ENCODE measurements at regions not wholly inside any gene's neighbourhood (a gene's known extent, or its start where the extent isn't known, plus 50 kb on each side); places are given as distances from the start of the nearest gene placed in this dataset.

DNA sequence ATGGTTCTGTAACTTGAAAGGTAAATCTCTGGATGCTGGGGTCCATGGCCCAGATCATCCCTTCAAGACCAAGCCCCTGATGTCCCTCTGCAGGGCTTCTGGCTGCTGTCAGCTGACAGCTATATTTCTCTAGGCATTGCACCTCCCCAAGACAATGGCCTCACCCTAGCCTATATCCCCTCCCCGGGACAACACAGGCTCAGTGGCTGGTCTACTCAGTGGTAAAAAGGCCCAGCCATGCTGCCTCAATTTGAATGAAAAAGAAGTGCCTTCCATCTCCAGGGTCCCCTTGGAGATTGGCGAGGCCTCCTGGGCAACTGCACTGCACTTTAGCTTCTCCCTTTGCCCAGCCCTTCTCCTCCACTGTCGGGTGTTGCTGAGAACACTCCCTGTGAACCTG lies 602.8 kb downstream of the CDH26 start:
- no peak for FAIRE-seq
- no peak for DNase-seq (ENCODE audit: insufficient read length, low spot score)
- TF ChIP-seq, protein P1, sequence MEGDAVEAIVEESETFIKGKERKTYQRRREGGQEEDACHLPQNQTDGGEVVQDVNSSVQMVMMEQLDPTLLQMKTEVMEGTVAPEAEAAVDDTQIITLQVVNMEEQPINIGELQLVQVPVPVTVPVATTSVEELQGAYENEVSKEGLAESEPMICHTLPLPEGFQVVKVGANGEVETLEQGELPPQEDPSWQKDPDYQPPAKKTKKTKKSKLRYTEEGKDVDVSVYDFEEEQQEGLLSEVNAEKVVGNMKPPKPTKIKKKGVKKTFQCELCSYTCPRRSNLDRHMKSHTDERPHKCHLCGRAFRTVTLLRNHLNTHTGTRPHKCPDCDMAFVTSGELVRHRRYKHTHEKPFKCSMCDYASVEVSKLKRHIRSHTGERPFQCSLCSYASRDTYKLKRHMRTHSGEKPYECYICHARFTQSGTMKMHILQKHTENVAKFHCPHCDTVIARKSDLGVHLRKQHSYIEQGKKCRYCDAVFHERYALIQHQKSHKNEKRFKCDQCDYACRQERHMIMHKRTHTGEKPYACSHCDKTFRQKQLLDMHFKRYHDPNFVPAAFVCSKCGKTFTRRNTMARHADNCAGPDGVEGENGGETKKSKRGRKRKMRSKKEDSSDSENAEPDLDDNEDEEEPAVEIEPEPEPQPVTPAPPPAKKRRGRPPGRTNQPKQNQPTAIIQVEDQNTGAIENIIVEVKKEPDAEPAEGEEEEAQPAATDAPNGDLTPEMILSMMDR (IDR thresholded peaks at IDR 0.05; ENCODE audit: insufficient read depth, missing control alignments), result no peak

- TF ChIP-seq, protein P1 (IDR thresholded peaks at IDR 0.05; ENCODE audit: insufficient read depth, missing control alignments), result no peak
- no peak for FAIRE-seq
- no peak for DNase-seq (ENCODE audit: insufficient read length, low spot score)
Observed at GRCh38 chr20:60565083-60565482, 606.9 kb downstream of the CDH26 start.

GRCh38 chr20:60565551-60565950 lies 607.3 kb downstream of the CDH26 start:
- TF ChIP-seq, protein P1 (IDR thresholded peaks at IDR 0.05; ENCODE audit: insufficient read depth, missing control alignments), result no peak
- no peak for DNase-seq (ENCODE audit: insufficient read length, low spot score)
- FAIRE-seq, result no peak

DNA sequence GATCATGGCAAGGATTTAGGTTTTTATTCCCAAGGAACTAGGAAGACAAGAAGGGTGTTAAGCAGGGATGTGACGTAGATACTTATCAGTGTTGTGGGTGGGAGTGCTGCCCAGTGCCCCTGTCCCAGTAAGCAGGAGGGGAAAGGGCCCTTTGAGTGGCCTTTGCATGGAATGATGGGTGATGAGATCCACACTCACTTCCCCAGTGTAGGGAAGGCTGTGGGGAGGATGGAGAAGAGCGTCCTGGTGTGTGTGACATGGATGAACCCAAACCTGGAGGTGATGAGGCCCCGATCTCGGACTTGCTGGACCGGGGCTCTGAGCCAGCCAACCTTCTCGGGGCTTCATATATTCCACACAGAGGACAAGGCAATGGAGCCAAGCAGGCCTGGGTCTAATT lies 610.9 kb downstream of the CDH26 start:
- DNase-seq (ENCODE audit: insufficient read length, low spot score), result no peak
- no peak for FAIRE-seq
- TF ChIP-seq, protein P1 (IDR thresholded peaks at IDR 0.05; ENCODE audit: insufficient read depth, missing control alignments), result no peak

- TF ChIP-seq, protein P1 (IDR thresholded peaks at IDR 0.05; ENCODE audit: insufficient read depth, missing control alignments), result no peak
- FAIRE-seq, result no peak
- no peak for DNase-seq (ENCODE audit: insufficient read length, low spot score)
Observed at GRCh38 chr20:60570481-60571277, 612.5 kb downstream of the CDH26 start.

DNA sequence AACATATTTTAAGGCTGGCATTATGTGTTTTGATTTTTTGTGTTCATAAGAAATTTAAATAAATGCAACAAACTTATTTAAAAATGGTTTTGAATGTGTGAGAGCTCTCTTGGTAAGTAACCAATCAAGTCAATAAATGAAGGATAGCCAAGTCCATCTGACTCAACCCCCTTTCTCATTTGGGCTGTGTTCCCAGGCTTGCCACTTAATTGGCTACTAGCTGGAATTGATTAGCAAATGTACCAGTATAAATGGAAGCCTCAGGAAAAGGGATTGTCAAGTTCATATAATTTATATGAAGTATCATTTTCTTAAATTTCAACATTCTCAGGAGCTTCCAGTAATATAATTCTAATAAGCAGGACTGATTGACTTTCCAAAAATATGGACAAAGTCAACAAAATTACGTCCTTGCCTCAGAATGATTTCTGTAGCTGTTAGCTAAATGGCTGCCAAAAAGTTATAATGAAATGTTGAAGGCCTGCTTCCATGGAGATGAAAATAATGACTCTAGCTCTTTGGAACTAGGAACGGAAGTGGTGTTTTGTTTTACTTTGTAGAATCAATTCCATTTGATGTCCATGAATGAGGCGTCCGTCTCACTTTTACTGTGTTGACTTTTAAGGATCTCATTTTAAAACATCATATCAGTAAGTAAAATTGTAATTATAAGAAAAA lies 614.9 kb downstream of the CDH26 start:
- TF ChIP-seq, protein P1 (IDR thresholded peaks at IDR 0.05; ENCODE audit: insufficient read depth, missing control alignments), result no peak
- DNase-seq (ENCODE audit: insufficient read length, low spot score) (no peak), FAIRE-seq (no peak)

- TF ChIP-seq, protein P1 (IDR thresholded peaks at IDR 0.05; ENCODE audit: insufficient read depth, missing control alignments), result no peak
- DNase-seq (ENCODE audit: insufficient read length, low spot score) (no peak), FAIRE-seq (no peak)
Observed at GRCh38 chr20:60576236-60576635, 618.0 kb downstream of the CDH26 start.

Data from D721Med (cell line).